ENCODE measurements at regions not wholly inside any gene's neighbourhood (a gene's known extent, or its start where the extent isn't known, plus 50 kb on each side); places are given as distances from the start of the nearest gene placed in this dataset.

DNA sequence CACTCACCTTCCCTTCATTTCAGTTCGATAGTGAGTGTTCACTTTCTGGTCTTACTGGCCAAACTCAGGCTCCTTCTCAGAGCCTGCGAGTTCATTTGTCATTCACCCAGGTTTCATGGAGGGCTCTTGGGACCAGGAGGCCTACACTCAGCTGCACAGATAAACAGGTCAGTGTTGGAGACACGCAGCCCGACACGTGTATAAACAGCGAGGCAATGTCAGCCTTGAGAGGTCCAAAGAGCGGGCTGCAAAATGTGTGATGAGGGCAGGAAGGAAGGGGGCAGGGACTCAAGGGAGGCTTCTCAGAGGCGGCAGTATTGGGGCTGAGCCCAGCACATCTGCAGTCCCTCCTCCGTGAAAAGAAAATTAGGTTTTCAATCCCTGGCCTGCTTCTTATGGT lies 82.6 kb upstream of the ZNF618 start:
- TF ChIP-seq, protein P1, sequence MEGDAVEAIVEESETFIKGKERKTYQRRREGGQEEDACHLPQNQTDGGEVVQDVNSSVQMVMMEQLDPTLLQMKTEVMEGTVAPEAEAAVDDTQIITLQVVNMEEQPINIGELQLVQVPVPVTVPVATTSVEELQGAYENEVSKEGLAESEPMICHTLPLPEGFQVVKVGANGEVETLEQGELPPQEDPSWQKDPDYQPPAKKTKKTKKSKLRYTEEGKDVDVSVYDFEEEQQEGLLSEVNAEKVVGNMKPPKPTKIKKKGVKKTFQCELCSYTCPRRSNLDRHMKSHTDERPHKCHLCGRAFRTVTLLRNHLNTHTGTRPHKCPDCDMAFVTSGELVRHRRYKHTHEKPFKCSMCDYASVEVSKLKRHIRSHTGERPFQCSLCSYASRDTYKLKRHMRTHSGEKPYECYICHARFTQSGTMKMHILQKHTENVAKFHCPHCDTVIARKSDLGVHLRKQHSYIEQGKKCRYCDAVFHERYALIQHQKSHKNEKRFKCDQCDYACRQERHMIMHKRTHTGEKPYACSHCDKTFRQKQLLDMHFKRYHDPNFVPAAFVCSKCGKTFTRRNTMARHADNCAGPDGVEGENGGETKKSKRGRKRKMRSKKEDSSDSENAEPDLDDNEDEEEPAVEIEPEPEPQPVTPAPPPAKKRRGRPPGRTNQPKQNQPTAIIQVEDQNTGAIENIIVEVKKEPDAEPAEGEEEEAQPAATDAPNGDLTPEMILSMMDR (conservative IDR thresholded peaks at IDR 0.05 in 1 of 2, IDR thresholded peaks at IDR 0.05 in 1 of 2; ENCODE audit: low read depth in 1 of 2, low read length in 2 of 2), result no peak
- TF ChIP-seq EZH2 (IDR thresholded peaks at IDR 0.05; ENCODE audit: low read length, missing control alignments), result no peak

Data from fibroblast of lung (primary cell).